GM23248 (cell line): ENCODE measurements at regions not wholly inside any gene's neighbourhood (a gene's known extent, or its start where the extent isn't known, plus 50 kb on each side); places are given as distances from the start of the nearest gene placed in this dataset.

Source experiments
- DNase-seq: peaks from one replicate; pipeline ENCODE4 v3.0.0-alpha.2; 2015
- H2AFZ ChIP-seq: fragments of 200-600 bp; sonication (generic); 2 replicates; pipeline ENCODE4 v1.6.1; 2016; ENCODE audit warnings: antibody characterized with exemption
- H3F3A ChIP-seq: fragments of 200-600 bp; sonication (generic); 2 replicates; pipeline ENCODE4 v1.6.1; 2016; ENCODE audit warnings: mild to moderate bottlenecking, antibody characterized with exemption, mixed run types; ENCODE audit not compliant: insufficient read depth
- H3K27ac ChIP-seq: fragments of 200-600 bp; sonication (generic); 2 replicates; pipeline ENCODE4 v1.5.1; 2016; ENCODE audit warnings: mild to moderate bottlenecking
- H3K27me3 ChIP-seq: fragments of 200-600 bp; sonication (generic); replicated peaks from 2 replicates; pipeline ENCODE4 v1.6.1; 2016; ENCODE audit warnings: mild to moderate bottlenecking; ENCODE audit not compliant: insufficient read depth
- H3K36me3 ChIP-seq: fragments of 200-600 bp; sonication (generic); 2 replicates; pipeline ENCODE4 v1.6.1; 2016; ENCODE audit warnings: low read depth, mild to moderate bottlenecking
- H3K4me1 ChIP-seq: fragments of 200-600 bp; sonication (generic); 2 replicates; pipeline ENCODE4 v1.6.1; 2016; ENCODE audit warnings: mild to moderate bottlenecking; ENCODE audit not compliant: insufficient read depth
- H3K4me2 ChIP-seq: fragments of 200-600 bp; sonication (generic); one replicate; pipeline ENCODE4 v1.6.1; 2016; ENCODE audit warnings: mild to moderate bottlenecking; ENCODE audit not compliant: unreplicated experiment
- H3K4me3 ChIP-seq: fragments of 200-600 bp; sonication (generic); 2 replicates; pipeline ENCODE4 v1.5.1; 2016; ENCODE audit warnings: mild to moderate bottlenecking
- H3K79me2 ChIP-seq: fragments of 200-600 bp; sonication (generic); 2 replicates; pipeline ENCODE4 v1.6.1; 2016; ENCODE audit warnings: mild to moderate bottlenecking; ENCODE audit not compliant: insufficient read depth
- H3K9ac ChIP-seq: fragments of 200-600 bp; sonication (generic); 2 replicates; pipeline ENCODE4 v1.6.1; 2016; ENCODE audit warnings: mild to moderate bottlenecking
- H3K9me2 ChIP-seq: fragments of 200-600 bp; sonication (generic); 2 replicates; pipeline ENCODE4 v1.6.1; 2016; ENCODE audit warnings: mixed run types, mild to moderate bottlenecking, moderate library complexity; ENCODE audit not compliant: insufficient read depth
- H3K9me3 ChIP-seq: fragments of 200-600 bp; sonication (generic); one replicate; pipeline ENCODE4 v1.6.1; 2017; ENCODE audit warnings: low read depth
- H4K20me1 ChIP-seq: fragments of 200-600 bp; sonication (generic); 2 replicates; pipeline ENCODE4 v1.6.0; 2016; ENCODE audit not compliant: insufficient read depth
- EZH2 ChIP-seq: fragments of 200-600 bp; sonication (generic); IDR thresholded peaks from 2 replicates; pipeline ENCODE4 v1.6.1; 2018; ENCODE audit warnings: antibody characterized with exemption, mild to moderate bottlenecking; ENCODE audit not compliant: insufficient read depth, poor library complexity, severe bottlenecking
- EZH2phosphoT487 ChIP-seq: fragments of 200-600 bp; sonication (generic); IDR thresholded peaks from 2 replicates; pipeline ENCODE4 v1.6.1; 2018; ENCODE audit warnings: antibody characterized with exemption, moderate library complexity, mild to moderate bottlenecking, low read depth; ENCODE audit not compliant: insufficient read depth
- WGBS, 2 experiments: methylation state at CpG; one replicate each; pipeline ENCODE4 v1.1.6; 2015 to 2017; ENCODE audit warnings: low lambda C conversion rate in 2 of 2, low coverage in 1 of 2; ENCODE audit errors: missing lambda C conversion rate in 2 of 2; 5-methylcytosine and 5-hydroxymethylcytosine counted together
- in situ Hi-C: fragments of 300-500 bp; cut with MboI; formaldehyde crosslinking; loops from 2 replicates; pipeline ENCODE4 v1.15.0; 2020

- H3K4me3 ChIP-seq: no peak overlapping the region
- no peaks in the 10 kb centered on the region for H3K9me2 ChIP-seq
- 70 to 77% methylated on average over 3 of the region's 3 CpGs for WGBS, 2 experiments
- H3K9ac ChIP-seq: no peak overlapping the region
- H4K20me1 ChIP-seq: no peaks in the 10 kb centered on the region
- H2AFZ ChIP-seq: no peak overlapping the region
- H3K4me2 ChIP-seq: no peak overlapping the region
- TF ChIP-seq EZH2 (no peak), EZH2phosphoT487 (no peak)
- in situ Hi-C loops: no loop called here
- DNase-seq: no peak
- H3F3A ChIP-seq: 0 out of 2 replicates have a peak, but pooled peaks cover 5% of the 10 kb centered on the region
- no peaks in the 10 kb centered on the region for H3K36me3 ChIP-seq
- H3K4me1 ChIP-seq: peaks cover 16% of the 10 kb centered on the region
- no peaks in the 10 kb centered on the region for H3K27me3 ChIP-seq
- no peak overlapping the region for H3K27ac ChIP-seq
- no peaks in the 10 kb centered on the region for H3K79me2 ChIP-seq
- no peaks in the 10 kb centered on the region for H3K9me3 ChIP-seq
These were observed 147.2 kb upstream of the SFRP2 start for GRCh38 chr4:153936121-153936520.

- DNase-seq: peak; percentile 49
- in situ Hi-C loops: no loop called here
These were observed 145.8 kb upstream of the SFRP2 start for GRCh38 chr4:153934688-153935017.

GRCh38 chr4:153933915-153934687, 145.2 kb upstream of the SFRP2 start:
- no peak for TF ChIP-seq EZH2phosphoT487
- no peak for TF ChIP-seq EZH2
- peak; percentile 14 for DNase-seq
- peak overlapping the region; percentile 28; the same call in 1 of the 2 replicates for H3K4me3 ChIP-seq
- WGBS, 2 experiments: 25 to 28% methylated on average over 8 of the region's 8 CpGs
- H3K9me2 ChIP-seq: no peaks in the 10 kb centered on the region
- no peaks in the 10 kb centered on the region for H3K36me3 ChIP-seq
- H3K79me2 ChIP-seq: no peaks in the 10 kb centered on the region
- peak overlapping the region; percentile 51 for H3K4me2 ChIP-seq
- in situ Hi-C loops: no loop called here
- no peaks in the 10 kb centered on the region for H3K27me3 ChIP-seq
- H3K27ac ChIP-seq: peak overlapping the region; percentile 6; the same call in 1 of the 2 replicates
- peak overlapping the region; percentile 5; the same call in 1 of the 2 replicates for H3K9ac ChIP-seq
- peaks cover 19% of the 10 kb centered on the region for H3K4me1 ChIP-seq
- H2AFZ ChIP-seq: peak overlapping the region; percentile 65
- no peaks in the 10 kb centered on the region for H4K20me1 ChIP-seq
- H3F3A ChIP-seq: 0 out of 2 replicates have a peak, but pooled peaks cover 5% of the 10 kb centered on the region
- no peaks in the 10 kb centered on the region for H3K9me3 ChIP-seq

More at GRCh38 chr4:153934688-153935017, 145.8 kb upstream of the SFRP2 start:
- 9 to 14% methylated on average over 3 of the region's 3 CpGs for WGBS, 2 experiments
- H3K4me2 ChIP-seq: peak overlapping the region; percentile 51
- H2AFZ ChIP-seq: peak overlapping the region; percentile 65
- no peaks in the 10 kb centered on the region for H3K9me3 ChIP-seq
- H3K79me2 ChIP-seq: no peaks in the 10 kb centered on the region
- peak overlapping the region; percentile 5; the same call in 1 of the 2 replicates for H3K9ac ChIP-seq
- peaks cover 19% of the 10 kb centered on the region for H3K4me1 ChIP-seq
- 0 out of 2 replicates have a peak, but pooled peaks cover 5% of the 10 kb centered on the region for H3F3A ChIP-seq
- H3K9me2 ChIP-seq: no peaks in the 10 kb centered on the region
- no peaks in the 10 kb centered on the region for H3K36me3 ChIP-seq
- peak overlapping the region; percentile 6; the same call in 1 of the 2 replicates for H3K27ac ChIP-seq
- TF ChIP-seq EZH2: no peak
- no peak for TF ChIP-seq EZH2phosphoT487
- H4K20me1 ChIP-seq: no peaks in the 10 kb centered on the region
- H3K27me3 ChIP-seq: no peaks in the 10 kb centered on the region
- H3K4me3 ChIP-seq: peak overlapping the region; percentile 28; the same call in 1 of the 2 replicates

- Histone ChIP-seq H3K9ac (no peak overlapping the region), H3K27ac (peak overlapping the region; percentile 7; the same call in 1 of the 2 replicates), H3K4me3 (no peak overlapping the region), H3K4me1 (peaks cover 25% of the 10 kb centered on the region), H3K4me2 (peak overlapping the region; percentile 3), H3K9me3 (no peaks in the 10 kb centered on the region), H3K36me3 (no peaks in the 10 kb centered on the region), H3K27me3 (no peaks in the 10 kb centered on the region), H4K20me1 (no peaks in the 10 kb centered on the region), H3F3A (0 out of 2 replicates have a peak, but pooled peaks cover 15% of the 10 kb centered on the region), H2AFZ (peak overlapping the region; percentile 13; the same call in 1 of the 2 replicates), H3K79me2 (no peaks in the 10 kb centered on the region), H3K9me2 (no peaks in the 10 kb centered on the region)
- TF ChIP-seq EZH2phosphoT487: no peak
- 12 to 18% methylated on average over 1 of the region's 1 CpG for WGBS, 2 experiments
- in situ Hi-C loops: no loop called here
- DNase-seq: peak; percentile 82
These were observed 142.9 kb upstream of the SFRP2 start for GRCh38 chr4:153931804-153932203.
